ENCODE measurements at regions not wholly inside any gene's neighbourhood (a gene's known extent, or its start where the extent isn't known, plus 50 kb on each side); places are given as distances from the start of the nearest gene placed in this dataset.

- TF ChIP-seq CTCF (IDR thresholded peaks at IDR 0.05; ENCODE audit: insufficient read depth, low read length, poor library complexity, severe bottlenecking) (no peak), EZH2phosphoT487 (conservative IDR thresholded peaks at IDR 0.05; ENCODE audit: low read length) (no peak)
These were observed 90.9 kb upstream of the MANSC4 start for GRCh38 chr12:27870939-27871338.
